CD4-positive, alpha-beta T cell (primary cell): ENCODE measurements at regions not wholly inside any gene's neighbourhood (a gene's known extent, or its start where the extent isn't known, plus 50 kb on each side); places are given as distances from the start of the nearest gene placed in this dataset.
"Not testable (repeated sequence)": the region's sequence is repeated elsewhere in the genome, so short reads cannot be mapped to it uniquely, and the experiment has no call there.

ENCODE experiments used
- ATAC-seq: fragments of 200-7000 bp; cut with Tn5 transposase; one replicate; pipeline ENCODE4 v1.10.0; 2022; ENCODE audit warnings: mild to moderate bottlenecking; ENCODE audit not compliant: poor library complexity
- CTCF ChIA-PET: fragments of 350-600 bp; sonication (Branson Sonifier 250); formaldehyde crosslinking; loops from one replicate; lab custom pipeline; 2021; ENCODE audit warnings: antibody characterized with exemption, inconsistent platforms; lab: Charles Lee
- POLR2A ChIA-PET: fragments of 350-600 bp; sonication (Branson Sonifier 250); formaldehyde crosslinking; loops from one replicate; lab custom pipeline; 2021; ENCODE audit warnings: antibody characterized with exemption, inconsistent platforms; lab: Charles Lee
- DNase-seq, 14 experiments: peaks; one replicate each; pipeline ENCODE4 v3.0.0-alpha.2; 2013 to 2020; ENCODE audit warnings: mixed read lengths in 2 of 14
- H3K27ac ChIP-seq, 2 donors: one replicate each; pipeline versions ENCODE4 v1.5.1 to v1.7.0; 2013; ENCODE audit warnings: low read length in 2 of 2, low read depth in 1 of 2, mild to moderate bottlenecking in 1 of 2
- H3K27me3 ChIP-seq, 2 experiments: 1 replicate in 1 of 2; 2 replicates in 1 of 2; pipeline versions ENCODE4 v1.6.1 to v1.7.0; 2013; ENCODE audit warnings: low read length in 2 of 2, control low read depth in 1 of 2, mild to moderate bottlenecking in 1 of 2, moderate library complexity in 1 of 2; ENCODE audit not compliant: insufficient read depth in 2 of 2, control insufficient read depth in 1 of 2
- H3K36me3 ChIP-seq: one replicate; pipeline ENCODE4 v1.6.1; 2013; ENCODE audit warnings: low read length, control low read depth; ENCODE audit not compliant: insufficient read depth
- H3K4me1 ChIP-seq: one replicate; pipeline ENCODE4 v1.6.1; 2013; ENCODE audit warnings: low read length, control low read depth; ENCODE audit not compliant: insufficient read depth
- H3K4me3 ChIP-seq: one replicate; pipeline ENCODE4 v1.5.1; 2013; ENCODE audit warnings: mild to moderate bottlenecking, low read length, moderate library complexity
- H3K9me3 ChIP-seq, 2 experiments: 1 replicate in 1 of 2; 2 replicates in 1 of 2; pipeline versions ENCODE4 v1.6.1 to v1.7.0; 2013; ENCODE audit warnings: low read length in 2 of 2, mild to moderate bottlenecking in 2 of 2, control low read depth in 1 of 2, moderate library complexity in 1 of 2; ENCODE audit not compliant: control insufficient read depth in 1 of 2, insufficient read depth in 1 of 2
- H3K27ac Mint-ChIP-seq: one replicate; pipeline ENCODE4 v1.8.0; 2020; ENCODE audit warnings: mixed read lengths
- H3K27me3 Mint-ChIP-seq: one replicate; pipeline ENCODE4 v1.8.0; 2021; ENCODE audit warnings: mixed read lengths
- H3K36me3 Mint-ChIP-seq: one replicate; pipeline ENCODE4 v1.8.0; 2021; ENCODE audit warnings: low read depth, mixed read lengths
- H3K4me1 Mint-ChIP-seq: one replicate; pipeline ENCODE4 v1.8.0; 2021; ENCODE audit warnings: low read depth, mixed read lengths
- H3K4me3 Mint-ChIP-seq: one replicate; pipeline ENCODE4 v1.8.0; 2020; ENCODE audit warnings: mild to moderate bottlenecking, mixed read lengths
- H3K9me3 Mint-ChIP-seq: one replicate; pipeline ENCODE4 v1.8.0; 2020; ENCODE audit warnings: mixed read lengths
- CTCF ChIP-seq: fragments of 200-600 bp; IDR thresholded peaks from one replicate; pipeline ENCODE4 v1.8.0; 2022; ENCODE audit warnings: antibody characterized with exemption, mild to moderate bottlenecking
- intact Hi-C, 2 experiments: fragments of 100-400 bp; cut with DNase I in 1 of 2; cut with micrococcal nuclease in 1 of 2; formaldehyde crosslinking; loops; one replicate each; pipeline versions ENCODE4 v1.15.1 to v1.9.0; 2023 to 2025; cut with DNase I, micrococcal nuclease

DNA sequence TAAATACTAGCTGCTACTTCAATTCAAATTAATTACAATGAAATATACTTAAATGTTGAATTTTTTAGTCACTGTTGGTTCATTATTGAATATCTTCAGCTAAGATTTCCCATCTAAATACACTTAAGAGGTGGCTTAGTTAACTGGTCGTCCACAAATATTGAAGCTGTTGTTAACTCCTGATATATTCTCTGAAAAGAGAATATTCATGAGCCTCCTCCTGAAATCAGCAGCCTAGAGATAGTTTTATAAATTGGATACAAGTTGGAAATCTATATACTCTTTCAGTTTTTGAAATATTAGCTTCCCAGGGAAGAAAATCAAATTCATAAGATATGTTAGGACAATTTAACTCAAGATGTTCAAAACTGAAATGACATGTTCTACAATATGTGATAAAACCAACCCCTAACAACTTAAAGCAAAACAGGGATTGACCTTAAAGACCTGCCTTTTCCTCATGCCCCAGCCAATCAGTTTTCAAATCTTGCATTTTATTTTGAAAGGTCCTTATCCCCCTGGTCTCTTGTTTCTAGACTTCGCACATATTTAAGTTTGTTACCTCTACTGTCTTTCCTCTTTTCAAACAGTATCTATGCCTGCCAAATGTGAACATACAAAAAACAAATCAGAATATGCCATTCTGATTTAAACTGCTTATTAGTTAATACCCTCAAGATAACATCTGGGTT, 2784.9 kb downstream of the RPIA start:
- peaks cover 19% of the 10 kb centered on the region for H3K4me1 ChIP-seq
- H3K36me3 Mint-ChIP-seq, CTCF ChIA-PET, H3K36me3 ChIP-seq, H3K4me1 Mint-ChIP-seq, H3K27ac ChIP-seq, intact Hi-C loops, H3K4me3 ChIP-seq, POLR2A ChIA-PET, ATAC-seq, DNase-seq, H3K9me3 Mint-ChIP-seq: not testable (repeated sequence)
- peak overlapping the region; percentile 92 for H3K4me3 Mint-ChIP-seq
- peak overlapping the region; percentile 53 for H3K27ac Mint-ChIP-seq
- H3K27me3 Mint-ChIP-seq, result peaks cover 21% of the 10 kb centered on the region
- peaks cover 16 to 18% of the 10 kb centered on the region in 2 experiments for H3K27me3 ChIP-seq
- H3K9me3 ChIP-seq, result peaks cover 0 to 21% of the 10 kb centered on the region in 2 experiments

- not testable (repeated sequence) for H3K36me3 Mint-ChIP-seq
Measured at GRCh38 chr2:91476936-91477246, 2785.4 kb downstream of the RPIA start.

DNA sequence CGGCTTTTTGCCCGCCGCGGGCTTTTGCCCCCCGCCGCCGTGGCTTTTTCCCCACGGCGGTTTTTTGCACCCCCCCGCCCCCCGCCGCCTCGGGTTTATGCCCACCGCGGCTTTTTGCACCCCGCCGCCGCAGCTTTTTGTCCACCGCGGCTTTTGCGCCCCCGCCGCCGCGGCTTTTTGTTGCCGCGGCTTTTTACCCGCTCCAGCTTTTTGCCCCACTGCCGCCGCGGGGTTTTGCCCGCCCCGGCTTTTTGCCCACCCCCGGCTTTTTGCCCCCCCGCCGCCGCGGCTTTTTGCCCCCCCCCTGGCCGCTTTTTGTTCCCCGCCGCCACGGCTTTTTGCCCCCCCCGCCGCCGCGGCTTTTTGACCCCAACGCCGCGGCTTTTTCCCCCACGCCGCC, 2785.8 kb downstream of the RPIA start:
- Histone ChIP-seq H3K9me3 (peaks cover 0 to 21% of the 10 kb centered on the region in 2 experiments), H3K4me3 (peak overlapping the region; percentile 45), H3K4me1 (peaks cover 19% of the 10 kb centered on the region), H3K27me3 (peaks cover 16 to 21% of the 10 kb centered on the region in 2 experiments)
- CTCF ChIA-PET, H3K27ac Mint-ChIP-seq, H3K4me3 Mint-ChIP-seq, H3K9me3 Mint-ChIP-seq, H3K36me3 Mint-ChIP-seq, H3K4me1 Mint-ChIP-seq, H3K27ac ChIP-seq, H3K36me3 ChIP-seq, POLR2A ChIA-PET, intact Hi-C loops, ATAC-seq: not testable (repeated sequence)
- peak in 2 of 14 experiments; percentile 10 to 15 for DNase-seq
- H3K27me3 Mint-ChIP-seq, result peaks cover 21% of the 10 kb centered on the region

More at GRCh38 chr2:91476936-91477246, 2785.4 kb downstream of the RPIA start:
- peaks cover 16 to 21% of the 10 kb centered on the region in 2 experiments for H3K27me3 ChIP-seq
- peak overlapping the region; percentile 92 for H3K4me3 Mint-ChIP-seq
- H3K4me1 Mint-ChIP-seq, CTCF ChIA-PET, H3K36me3 ChIP-seq, H3K4me3 ChIP-seq, H3K9me3 Mint-ChIP-seq, POLR2A ChIA-PET, ATAC-seq, H3K27ac ChIP-seq, intact Hi-C loops: not testable (repeated sequence)
- peaks cover 24% of the 10 kb centered on the region for H3K27me3 Mint-ChIP-seq
- peak overlapping the region; percentile 53 for H3K27ac Mint-ChIP-seq
- peaks cover 0 to 21% of the 10 kb centered on the region in 2 experiments for H3K9me3 ChIP-seq
- DNase-seq, result peak in 3 of 14 experiments; percentile 2 to 13 (median 8)
- peaks cover 19% of the 10 kb centered on the region for H3K4me1 ChIP-seq

GRCh38 chr2:91477731-91478672, 2786.5 kb downstream of the RPIA start:
- peaks cover 16 to 23% of the 10 kb centered on the region in 2 experiments for H3K27me3 ChIP-seq
- H3K4me3 ChIP-seq, result peak overlapping the region; percentile 45
- peaks cover 19% of the 10 kb centered on the region for H3K4me1 ChIP-seq
- ChIA-PET CTCF (no interaction called here), POLR2A (no interaction called here)
- no peak for TF ChIP-seq CTCF
- no peaks in the 10 kb centered on the region for H3K9me3 Mint-ChIP-seq
- no peak overlapping the region for H3K27ac Mint-ChIP-seq
- peak in 4 of 14 experiments; percentile 6 to 53 (median 37) for DNase-seq
- intact Hi-C loops, result no loop called here
- no peak for ATAC-seq
- no peaks in the 10 kb centered on the region for H3K36me3 ChIP-seq
- H3K4me3 Mint-ChIP-seq, result no peak overlapping the region
- no peak overlapping the region for H3K27ac ChIP-seq
- H3K9me3 ChIP-seq, result peaks cover 0 to 21% of the 10 kb centered on the region in 2 experiments
- peaks cover 24% of the 10 kb centered on the region for H3K27me3 Mint-ChIP-seq
- H3K4me1 Mint-ChIP-seq, result peaks cover 4% of the 10 kb centered on the region
- H3K36me3 Mint-ChIP-seq, result peaks cover 4% of the 10 kb centered on the region

DNA sequence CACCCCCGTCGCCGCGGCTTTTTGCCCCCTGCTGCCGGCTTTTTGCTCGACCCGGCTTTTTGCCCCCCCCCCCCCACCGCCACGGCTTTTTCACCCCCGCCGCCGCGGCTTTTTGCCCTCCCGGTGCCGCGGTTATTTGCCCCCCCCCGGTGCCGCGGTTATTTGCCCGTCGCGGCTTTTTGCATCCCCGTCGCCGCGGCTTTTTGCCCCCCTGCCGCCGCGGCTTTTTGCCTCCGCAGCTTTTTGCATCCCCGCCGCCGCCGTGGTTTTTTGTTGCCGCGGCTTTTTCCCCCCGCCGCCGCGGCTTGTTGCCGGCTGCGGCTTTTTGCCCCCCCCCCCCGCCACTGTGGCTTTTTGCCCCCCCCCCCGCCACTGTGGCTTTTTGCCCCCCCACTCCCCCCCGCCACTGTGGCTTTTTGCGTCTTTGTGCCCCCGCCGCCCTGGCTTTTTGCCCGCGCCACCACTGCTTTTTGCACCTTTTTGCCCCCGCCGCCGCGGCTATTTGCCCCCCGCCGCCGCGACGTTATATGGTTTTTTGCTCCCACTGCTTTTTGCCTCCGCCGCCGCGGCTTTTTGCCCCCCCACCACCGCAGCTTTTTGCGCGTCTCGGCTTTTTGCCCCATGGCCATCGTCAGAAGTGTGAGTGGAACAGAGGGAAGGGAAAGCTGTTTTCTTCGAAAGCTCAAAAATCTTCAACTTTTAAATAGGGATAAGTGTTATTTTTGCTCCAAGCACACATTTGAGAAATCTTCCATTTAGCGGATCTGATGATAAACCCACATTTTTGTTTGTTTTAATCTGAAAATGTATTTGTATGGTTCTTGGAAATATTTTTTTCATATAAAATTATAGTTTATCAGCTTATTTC, 2787.6 kb downstream of the RPIA start:
- peaks cover 24% of the 10 kb centered on the region for H3K27me3 Mint-ChIP-seq
- Histone ChIP-seq H3K4me3 (peak overlapping the region; percentile 45), H3K9me3 (peaks cover 0 to 21% of the 10 kb centered on the region in 2 experiments), H3K4me1 (peaks cover 19% of the 10 kb centered on the region), H3K27me3 (peaks cover 16 to 23% of the 10 kb centered on the region in 2 experiments)
- H3K27ac ChIP-seq, POLR2A ChIA-PET, H3K36me3 Mint-ChIP-seq, CTCF ChIA-PET, H3K9me3 Mint-ChIP-seq, ATAC-seq, H3K27ac Mint-ChIP-seq, intact Hi-C loops, H3K36me3 ChIP-seq, H3K4me1 Mint-ChIP-seq: not testable (repeated sequence)
- peak overlapping the region; percentile 77 for H3K4me3 Mint-ChIP-seq
- DNase-seq, result peak in 3 of 14 experiments; percentile 11 to 40 (median 35)
